GM21360 (cell line): ENCODE measurements at regions not wholly inside any gene's neighbourhood (a gene's known extent, or its start where the extent isn't known, plus 50 kb on each side); places are given as distances from the start of the nearest gene placed in this dataset.

ENCODE experiments used
- ATAC-seq: cut with Tn5 transposase; IDR thresholded peaks from one replicate; pipeline ENCODE4 v1.9.1; 2021; ENCODE audit warnings: mild to moderate bottlenecking, moderate library complexity; ENCODE audit not compliant: unreplicated experiment

- no peak for ATAC-seq
Observed at GRCh38 chr22:47807506-47807905, 1045.1 kb downstream of the TBC1D22A start.

- ATAC-seq: no peak
Observed at GRCh38 chr22:47806894-47807293, 1044.4 kb downstream of the TBC1D22A start.

- no peak for ATAC-seq
Observed at GRCh38 chr22:47805394-47805935, 1043.0 kb downstream of the TBC1D22A start.

- ATAC-seq: no peak
Observed at GRCh38 chr22:47804281-47804680, 1041.8 kb downstream of the TBC1D22A start.

- ATAC-seq: no peak
Observed at GRCh38 chr22:47802421-47802820, 1040.0 kb downstream of the TBC1D22A start.

- no peak for ATAC-seq
Observed at GRCh38 chr22:47801541-47802245, 1039.2 kb downstream of the TBC1D22A start.

GRCh38 chr22:47798229-47798628 is 1035.8 kb downstream of the TBC1D22A start:
- no peak for ATAC-seq

- ATAC-seq: no peak
Observed at GRCh38 chr22:47797342-47797945, 1035.0 kb downstream of the TBC1D22A start.

- no peak for ATAC-seq
Observed at GRCh38 chr22:47796128-47796908, 1033.9 kb downstream of the TBC1D22A start.

GRCh38 chr22:47795477-47796127 is 1033.2 kb downstream of the TBC1D22A start:
- no peak for ATAC-seq

- no peak for ATAC-seq
Observed at GRCh38 chr22:47794851-47795250, 1032.4 kb downstream of the TBC1D22A start.

- no peak for ATAC-seq
Observed at GRCh38 chr22:47793304-47794101, 1031.1 kb downstream of the TBC1D22A start.

GRCh38 chr22:47789171-47789570 is 1026.7 kb downstream of the TBC1D22A start:
- no peak for ATAC-seq

GRCh38 chr22:47788461-47788860 is 1026.0 kb downstream of the TBC1D22A start:
- no peak for ATAC-seq

- ATAC-seq: no peak
Observed at GRCh38 chr22:47787501-47788227, 1025.2 kb downstream of the TBC1D22A start.

GRCh38 chr22:47786650-47787290 is 1024.3 kb downstream of the TBC1D22A start:
- no peak for ATAC-seq

- ATAC-seq: no peak
Observed at GRCh38 chr22:47784991-47785390, 1022.5 kb downstream of the TBC1D22A start.

GRCh38 chr22:47784367-47784983 is 1022.0 kb downstream of the TBC1D22A start:
- no peak for ATAC-seq
